Amniotic epithelial cell (primary cell): ENCODE measurements at regions not wholly inside any gene's neighbourhood (a gene's known extent, or its start where the extent isn't known, plus 50 kb on each side); places are given as distances from the start of the nearest gene placed in this dataset.
A peak's percentile ranks its signal among the peaks of the same experiment; 100 is the strongest.

ENCODE experiments used
- DNase-seq: peaks from one replicate; pipeline ENCODE4 v3.0.0-alpha.2; 2010; ENCODE audit warnings: low read depth

- no peak for DNase-seq
Observed at GRCh38 chr20:7710440-7710839, 229.8 kb downstream of the HAO1 start.

DNA sequence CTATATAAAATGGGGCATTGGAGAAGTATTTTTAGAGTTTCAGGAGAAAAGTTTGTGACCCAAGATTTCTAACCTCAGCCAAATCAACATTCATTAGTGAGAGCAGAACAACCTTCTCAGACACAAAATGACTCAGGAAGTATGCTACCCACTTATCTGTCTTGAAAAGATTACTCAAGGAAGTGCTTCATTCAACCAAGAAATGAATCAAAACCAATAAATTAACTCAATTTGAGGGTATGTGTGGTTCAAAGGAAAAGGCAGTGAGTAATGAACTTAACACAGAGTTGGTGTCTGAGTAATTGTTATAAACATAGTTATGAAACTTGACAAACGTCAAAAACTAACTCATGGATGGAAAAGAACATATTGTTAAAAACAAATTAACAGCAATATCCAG is 227.6 kb downstream of the HAO1 start:
- no peak for DNase-seq

DNA sequence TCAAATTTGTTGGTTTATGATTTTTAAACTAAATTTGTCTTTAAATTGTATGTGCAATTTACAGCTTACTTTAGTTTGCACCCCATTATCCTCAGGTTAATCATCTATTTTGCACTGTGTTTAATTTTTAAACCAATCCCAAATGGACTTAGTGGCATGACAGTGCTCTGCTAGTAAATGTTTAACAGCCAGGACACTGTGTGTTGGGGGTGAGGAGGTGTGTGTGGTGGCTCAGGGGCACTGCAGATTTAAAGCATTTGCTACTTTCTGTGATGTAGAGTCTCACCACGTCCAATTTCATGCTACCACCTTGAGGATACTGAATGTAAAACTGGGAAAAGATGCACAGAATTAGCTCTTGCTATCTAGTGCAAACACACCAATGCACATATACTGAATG is 225.7 kb downstream of the HAO1 start:
- no peak for DNase-seq

- DNase-seq: no peak
Observed at GRCh38 chr20:7716286-7716972, 223.8 kb downstream of the HAO1 start.

DNA sequence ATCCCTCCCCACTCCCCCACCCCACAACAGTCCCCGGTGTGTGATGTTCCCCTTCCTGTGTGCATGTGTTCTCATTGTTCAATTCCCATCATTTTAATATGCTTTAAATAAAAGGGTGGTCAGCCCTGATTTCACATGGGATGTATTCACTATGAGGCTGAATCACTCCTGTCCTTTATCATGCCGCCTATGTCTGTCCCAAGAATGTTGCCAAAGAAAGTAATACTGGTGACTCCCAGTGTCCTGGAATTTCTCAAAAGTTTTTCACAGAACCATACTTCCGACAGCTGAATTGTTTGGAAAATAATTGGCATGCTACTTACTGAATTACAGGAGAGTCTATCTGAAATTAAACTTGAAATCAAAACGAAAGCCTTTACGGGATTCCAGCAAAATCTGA is 217.7 kb downstream of the HAO1 start:
- DNase-seq: no peak

DNA sequence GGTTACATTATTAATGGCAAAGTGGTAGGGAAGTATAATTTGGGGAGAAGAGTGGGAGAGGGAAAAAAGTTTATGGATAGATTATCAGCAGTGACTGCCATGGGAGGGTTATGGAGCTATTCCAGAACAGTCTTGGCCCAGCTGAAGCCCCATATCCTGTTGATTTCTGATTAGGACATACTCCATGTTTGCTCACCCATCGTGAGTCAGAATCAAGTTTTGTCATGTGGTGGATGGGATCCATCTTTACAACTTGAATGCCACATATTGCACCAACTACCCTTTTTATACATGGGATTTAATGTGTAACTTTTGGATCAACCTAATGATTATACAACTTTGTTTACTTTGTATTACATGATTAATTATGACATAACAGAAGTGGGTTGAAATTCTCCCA is 217.0 kb downstream of the HAO1 start:
- no peak for DNase-seq

GRCh38 chr20:7728338-7728737 is 211.9 kb downstream of the HAO1 start:
- DNase-seq: no peak

- DNase-seq: no peak
Observed at GRCh38 chr20:7734216-7734615, 206.0 kb downstream of the HAO1 start.

GRCh38 chr20:7736336-7736735 is 203.9 kb downstream of the HAO1 start:
- DNase-seq: no peak

DNA sequence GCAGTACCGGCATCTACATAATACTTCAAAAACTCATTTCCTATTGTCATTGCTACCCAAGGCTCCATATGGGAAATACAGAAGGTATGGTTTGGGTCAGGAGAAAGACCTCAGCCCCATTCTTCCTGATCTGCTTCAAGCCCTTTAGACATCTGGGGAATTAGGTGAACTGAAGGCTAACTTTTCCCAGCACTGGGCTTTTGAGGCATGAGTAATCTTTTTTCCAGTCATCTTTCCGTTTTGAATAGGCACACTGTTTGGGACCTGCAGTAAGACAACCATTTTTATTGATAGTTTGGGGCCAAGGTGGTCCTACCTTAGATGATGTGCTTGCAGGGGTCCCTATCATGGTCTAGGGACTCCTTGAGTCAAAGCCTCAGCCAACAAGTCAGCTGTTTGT is 198.4 kb downstream of the HAO1 start:
- no peak for DNase-seq

DNA sequence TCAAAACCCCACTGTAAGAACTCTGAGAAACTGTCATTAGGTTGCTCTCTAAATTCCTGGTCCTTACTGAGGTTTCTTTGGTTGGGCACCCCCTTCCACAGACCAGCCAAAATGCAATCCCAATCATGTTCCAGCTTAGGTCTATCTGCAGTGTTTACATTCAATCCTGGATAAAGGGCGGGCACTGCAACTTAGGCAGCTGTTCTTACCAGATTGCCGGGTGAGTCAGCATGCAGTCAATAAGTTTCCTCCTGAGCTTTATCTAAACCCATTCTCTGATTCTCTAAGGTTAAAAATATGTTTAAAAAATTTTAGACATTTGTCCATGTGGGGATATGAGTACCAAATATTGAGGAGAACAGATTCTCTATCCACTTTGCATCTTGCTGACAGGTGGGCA is 197.8 kb downstream of the HAO1 start:
- no peak for DNase-seq

DNA sequence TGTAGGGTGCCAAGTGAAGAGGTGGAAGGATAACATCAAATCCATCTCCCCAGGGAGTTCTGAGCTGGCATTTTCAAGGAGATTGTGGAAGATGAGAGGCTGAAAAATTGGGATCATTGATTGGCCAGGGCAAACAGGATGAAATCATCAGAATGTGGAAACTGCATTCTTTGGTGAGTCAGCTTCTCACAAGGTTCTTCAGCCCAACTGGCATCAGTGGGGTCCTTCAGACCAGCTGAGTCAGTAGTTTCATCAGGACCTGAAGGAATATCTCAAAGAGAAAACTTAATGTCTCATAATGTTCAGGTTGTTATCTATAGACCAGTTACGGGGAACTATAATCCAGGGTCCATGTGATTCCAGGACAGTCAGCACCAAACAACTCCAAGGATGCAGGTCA is 195.8 kb downstream of the HAO1 start:
- peak; percentile 18 for DNase-seq

GRCh38 chr20:7748624-7749023 is 191.6 kb downstream of the HAO1 start:
- DNase-seq: no peak

- DNase-seq: no peak
Observed at GRCh38 chr20:7754102-7754501, 186.2 kb downstream of the HAO1 start.

DNA sequence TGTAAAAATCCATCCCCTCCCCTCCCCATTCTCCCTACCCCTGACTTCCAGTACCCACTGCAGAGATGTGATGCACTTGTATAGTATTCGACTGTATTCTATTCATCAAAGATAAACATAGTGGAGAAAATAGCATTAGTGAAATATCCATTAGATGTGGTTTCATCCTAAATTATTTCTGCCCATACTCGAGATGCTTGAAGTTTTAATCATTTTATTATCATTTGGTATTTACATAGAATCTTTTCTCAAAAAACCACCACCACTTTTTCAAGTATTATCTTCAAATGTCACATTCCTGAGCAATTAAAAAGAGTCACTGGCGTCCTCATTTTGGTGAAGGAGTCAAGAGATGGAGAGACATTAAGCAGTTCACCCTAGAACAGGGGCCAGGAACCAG is 181.9 kb downstream of the HAO1 start:
- no peak for DNase-seq

GRCh38 chr20:7760247-7761031 is 179.8 kb downstream of the HAO1 start:
- DNase-seq: no peak

- DNase-seq: no peak
Observed at GRCh38 chr20:7765221-7765620, 175.0 kb downstream of the HAO1 start.

DNA sequence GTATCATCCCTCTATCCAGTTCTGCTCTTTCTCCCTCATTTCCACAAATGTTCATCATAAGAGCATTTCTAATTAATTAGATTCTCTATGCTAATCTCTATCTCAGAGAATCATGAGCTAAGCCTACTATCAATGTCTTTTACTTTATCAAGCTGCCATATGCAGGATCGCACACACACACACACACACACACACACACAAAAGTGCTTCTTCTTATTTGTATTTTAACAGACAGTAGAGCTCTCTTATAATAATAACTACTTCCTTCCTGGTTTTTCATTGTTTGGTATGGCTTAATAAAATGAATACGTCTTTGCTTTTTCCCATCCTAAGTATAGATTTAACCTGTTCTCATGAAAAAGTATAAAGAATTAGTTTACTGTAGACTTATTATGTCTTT is 170.2 kb downstream of the HAO1 start:
- DNase-seq: no peak

- no peak for DNase-seq
Observed at GRCh38 chr20:7770578-7770977, 169.7 kb downstream of the HAO1 start.

DNA sequence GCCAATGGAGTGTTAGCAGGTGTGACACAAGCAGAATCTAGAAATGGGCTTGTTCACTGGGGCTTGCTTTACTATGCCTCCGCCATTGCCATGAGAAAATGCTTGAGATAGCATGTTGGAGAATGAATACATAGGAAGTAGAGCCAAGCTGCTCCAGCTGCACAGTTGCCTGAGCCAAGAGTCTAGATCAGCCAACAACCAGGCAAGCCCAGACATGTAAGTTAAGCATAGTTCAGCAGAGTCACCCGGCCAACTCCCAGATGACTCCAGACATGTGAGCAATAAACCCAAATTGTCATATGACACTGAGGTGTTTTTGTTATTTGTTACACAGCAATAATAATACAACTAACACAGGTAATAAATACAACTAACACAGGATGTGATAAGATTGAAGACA is 167.9 kb downstream of the HAO1 start:
- DNase-seq: no peak

DNA sequence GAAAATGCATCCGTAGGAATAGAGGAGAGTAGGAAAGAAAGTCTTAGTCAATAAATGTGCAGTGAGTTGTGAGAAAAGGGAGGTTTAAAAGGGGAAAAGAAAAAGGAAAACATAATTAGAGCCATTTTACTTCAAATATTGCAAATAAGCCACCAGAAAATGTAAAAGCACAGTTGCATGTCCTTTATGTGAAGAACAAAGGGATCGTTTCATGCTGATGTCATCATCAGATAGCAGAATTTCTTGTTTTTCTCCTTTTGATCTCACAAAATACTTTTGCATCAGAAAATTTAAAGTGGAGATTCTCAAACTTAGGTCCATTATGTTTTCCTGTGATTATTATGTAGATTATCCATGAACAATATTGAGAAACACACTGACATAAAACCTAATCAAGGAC is 166.7 kb downstream of the HAO1 start:
- no peak for DNase-seq

GRCh38 chr20:7775072-7775471 is 165.2 kb downstream of the HAO1 start:
- DNase-seq: no peak

GRCh38 chr20:7776148-7776547 is 164.1 kb downstream of the HAO1 start:
- no peak for DNase-seq

GRCh38 chr20:7790189-7790588 is 150.1 kb downstream of the HAO1 start:
- DNase-seq: peak; percentile 3
